ENCODE measurements at regions not wholly inside any gene's neighbourhood (a gene's known extent, or its start where the extent isn't known, plus 50 kb on each side); places are given as distances from the start of the nearest gene placed in this dataset.
"Not testable (repeated sequence)": the region's sequence is repeated elsewhere in the genome, so short reads cannot be mapped to it uniquely, and the experiment has no call there.

GRCh38 chr1:81287411-81288080 is 513.2 kb upstream of the ADGRL2 start:
- DNase-seq, result no peak
- no peak for ATAC-seq
- intact Hi-C loops (cut with DNase I, micrococcal nuclease), result no loop called here

GRCh38 chr1:81270051-81270450 is 530.7 kb upstream of the ADGRL2 start:
- DNase-seq (no peak), ATAC-seq (no peak)
- intact Hi-C loops (cut with DNase I, micrococcal nuclease), result no loop called here

- DNase-seq (no peak), ATAC-seq (no peak)
- intact Hi-C loops (cut with DNase I, micrococcal nuclease), result no loop called here
These were observed 535.8 kb upstream of the ADGRL2 start for GRCh38 chr1:81264976-81265375.

- intact Hi-C loops (cut with DNase I, micrococcal nuclease), result no loop called here
- DNase-seq, result no peak
- no peak for ATAC-seq
These were observed 540.9 kb upstream of the ADGRL2 start for GRCh38 chr1:81259625-81260411.

GRCh38 chr1:81254560-81254959 is 546.2 kb upstream of the ADGRL2 start:
- DNase-seq (no peak), ATAC-seq (no peak)
- intact Hi-C loops (cut with DNase I, micrococcal nuclease), result no loop called here

- DNase-seq (no peak), ATAC-seq (no peak)
- intact Hi-C loops (cut with DNase I, micrococcal nuclease), result no loop called here
These were observed 546.7 kb upstream of the ADGRL2 start for GRCh38 chr1:81254068-81254467.

GRCh38 chr1:81252471-81253151 is 548.1 kb upstream of the ADGRL2 start:
- intact Hi-C loops (cut with DNase I, micrococcal nuclease), result no loop called here

GRCh38 chr1:81250825-81251224 is 549.9 kb upstream of the ADGRL2 start:
- ATAC-seq; intact Hi-C loops (cut with DNase I, micrococcal nuclease); DNase-seq: not testable (repeated sequence)

More at GRCh38 chr1:81252471-81253151, 548.1 kb upstream of the ADGRL2 start:
- no peak for DNase-seq
- no peak for ATAC-seq

GRCh38 chr1:81245084-81245715 is 555.5 kb upstream of the ADGRL2 start:
- intact Hi-C loops (cut with DNase I, micrococcal nuclease); DNase-seq; ATAC-seq: not testable (repeated sequence)

GRCh38 chr1:81244612-81245011 is 556.1 kb upstream of the ADGRL2 start:
- DNase-seq; intact Hi-C loops (cut with DNase I, micrococcal nuclease); ATAC-seq: not testable (repeated sequence)

GRCh38 chr1:81242103-81242502 is 558.6 kb upstream of the ADGRL2 start:
- no peak for DNase-seq
- intact Hi-C loops (cut with DNase I, micrococcal nuclease), result no loop called here
- ATAC-seq, result no peak

GRCh38 chr1:81238129-81238528 is 562.6 kb upstream of the ADGRL2 start:
- intact Hi-C loops (cut with DNase I, micrococcal nuclease), result no loop called here
- DNase-seq (no peak), ATAC-seq (no peak)

GRCh38 chr1:81237473-81238089 is 563.2 kb upstream of the ADGRL2 start:
- DNase-seq (no peak), ATAC-seq (no peak)
- intact Hi-C loops (cut with DNase I, micrococcal nuclease), result no loop called here

- intact Hi-C loops (cut with DNase I, micrococcal nuclease), result no loop called here
- ATAC-seq, result no peak
- no peak for DNase-seq
These were observed 566.5 kb upstream of the ADGRL2 start for GRCh38 chr1:81234237-81234636.

GRCh38 chr1:81233591-81233990 is 567.1 kb upstream of the ADGRL2 start:
- DNase-seq, result no peak
- intact Hi-C loops (cut with DNase I, micrococcal nuclease), result no loop called here
- no peak for ATAC-seq

GRCh38 chr1:81232420-81232819 is 568.3 kb upstream of the ADGRL2 start:
- ATAC-seq (no peak), DNase-seq (no peak)
- intact Hi-C loops (cut with DNase I, micrococcal nuclease), result no loop called here

GRCh38 chr1:81231729-81232038 is 569.0 kb upstream of the ADGRL2 start:
- ATAC-seq, result no peak
- intact Hi-C loops (cut with DNase I, micrococcal nuclease), result no loop called here
- no peak for DNase-seq

- no peak for DNase-seq
- no peak for ATAC-seq
- intact Hi-C loops (cut with DNase I, micrococcal nuclease), result no loop called here
These were observed 569.6 kb upstream of the ADGRL2 start for GRCh38 chr1:81230983-81231728.

- ATAC-seq (no peak), DNase-seq (no peak)
- intact Hi-C loops (cut with DNase I, micrococcal nuclease), result no loop called here
These were observed 571.8 kb upstream of the ADGRL2 start for GRCh38 chr1:81228926-81229325.

All from left colon (tissue), 2 donors.